ENCODE measurements at regions not wholly inside any gene's neighbourhood (a gene's known extent, or its start where the extent isn't known, plus 50 kb on each side); places are given as distances from the start of the nearest gene placed in this dataset.

DNA sequence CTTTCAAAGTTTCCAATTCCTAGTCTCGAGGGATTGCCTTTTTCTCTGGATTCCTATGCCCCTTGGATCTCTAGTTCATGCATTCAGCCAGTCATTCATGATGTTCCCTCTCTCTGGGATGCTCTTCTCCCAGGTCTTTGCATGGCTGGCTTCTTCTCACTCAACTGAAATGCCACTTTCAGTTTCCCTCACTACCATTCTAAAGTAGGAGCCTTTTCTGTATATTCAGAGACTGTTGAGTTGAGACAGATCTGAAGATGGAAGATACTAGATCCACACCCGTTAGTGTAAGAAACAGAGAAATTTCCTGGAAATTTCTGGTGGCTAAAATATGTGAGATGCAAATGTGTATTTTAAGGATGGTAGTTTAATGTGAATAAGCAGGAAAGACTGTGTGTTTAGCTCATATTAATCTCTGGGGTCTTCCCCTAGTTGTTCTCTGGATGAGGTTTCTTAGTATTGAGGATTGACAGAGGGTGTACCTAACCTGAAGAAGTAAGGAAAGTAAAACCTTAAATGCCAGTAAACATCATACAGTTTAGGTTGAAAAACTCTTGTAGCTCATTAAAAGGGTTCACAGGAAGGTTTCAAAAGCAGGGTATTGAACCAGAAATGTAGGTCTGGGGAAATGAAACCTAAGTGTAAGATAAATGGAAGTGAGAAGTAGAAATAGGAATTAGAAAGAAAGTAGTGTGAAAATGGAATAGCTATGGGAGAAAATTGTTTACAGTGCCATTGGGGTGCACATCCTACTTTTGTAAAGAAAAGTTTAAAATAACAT, 331.3 kb downstream of the NDFIP2 start:
- in situ Hi-C loops (cut with HindIII; ENCODE audit: low sequenced_read_pairs), result no loop called here
- no peak for DNase-seq (ENCODE audit: low read depth, low spot score)
- no peak for TF ChIP-seq CTCF (IDR thresholded peaks at IDR 0.05; ENCODE audit: low read depth, low read length)
- H3K4me3 ChIP-seq (ENCODE audit: low read depth, low read length), result no peak overlapping the region

- no peak for TF ChIP-seq CTCF (IDR thresholded peaks at IDR 0.05; ENCODE audit: low read depth, low read length)
- DNase-seq (ENCODE audit: low read depth, low spot score), result peak; percentile 7
- H3K4me3 ChIP-seq (ENCODE audit: low read depth, low read length), result no peak overlapping the region
- in situ Hi-C loops (cut with HindIII; ENCODE audit: low sequenced_read_pairs), result no loop called here
These were observed 330.2 kb downstream of the NDFIP2 start for GRCh38 chr13:79811170-79811569.

DNA sequence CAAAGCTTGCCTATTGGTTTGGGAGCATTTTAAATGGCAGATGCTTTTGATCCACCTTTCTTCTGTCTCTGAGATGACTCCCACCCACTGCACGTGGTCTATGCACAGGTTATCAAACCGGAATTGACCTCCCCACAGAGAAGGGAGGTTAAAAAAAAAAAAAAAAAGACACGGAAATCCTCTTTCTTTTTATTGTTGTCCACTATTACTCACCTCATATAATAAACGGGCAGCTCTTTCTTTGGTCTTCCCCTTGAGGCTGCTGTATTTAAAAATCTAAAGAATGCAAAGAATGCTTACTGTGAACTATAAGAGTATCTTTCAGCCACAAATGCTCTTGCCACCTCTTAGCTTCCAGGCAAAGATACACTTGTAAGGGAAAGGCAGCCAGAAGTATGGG, 329.7 kb downstream of the NDFIP2 start:
- TF ChIP-seq CTCF (IDR thresholded peaks at IDR 0.05; ENCODE audit: low read depth, low read length), result no peak
- DNase-seq (ENCODE audit: low read depth, low spot score), result peak; percentile 61
- in situ Hi-C loops (cut with HindIII; ENCODE audit: low sequenced_read_pairs), result no loop called here
- no peak overlapping the region for H3K4me3 ChIP-seq (ENCODE audit: low read depth, low read length)

- H3K4me3 ChIP-seq (ENCODE audit: low read depth, low read length), result no peak overlapping the region
- in situ Hi-C loops (cut with HindIII; ENCODE audit: low sequenced_read_pairs), result no loop called here
- TF ChIP-seq CTCF (IDR thresholded peaks at IDR 0.05; ENCODE audit: low read depth, low read length), result no peak
- DNase-seq (ENCODE audit: low read depth, low spot score), result no peak
These were observed 329.1 kb downstream of the NDFIP2 start for GRCh38 chr13:79810018-79810417.

DNA sequence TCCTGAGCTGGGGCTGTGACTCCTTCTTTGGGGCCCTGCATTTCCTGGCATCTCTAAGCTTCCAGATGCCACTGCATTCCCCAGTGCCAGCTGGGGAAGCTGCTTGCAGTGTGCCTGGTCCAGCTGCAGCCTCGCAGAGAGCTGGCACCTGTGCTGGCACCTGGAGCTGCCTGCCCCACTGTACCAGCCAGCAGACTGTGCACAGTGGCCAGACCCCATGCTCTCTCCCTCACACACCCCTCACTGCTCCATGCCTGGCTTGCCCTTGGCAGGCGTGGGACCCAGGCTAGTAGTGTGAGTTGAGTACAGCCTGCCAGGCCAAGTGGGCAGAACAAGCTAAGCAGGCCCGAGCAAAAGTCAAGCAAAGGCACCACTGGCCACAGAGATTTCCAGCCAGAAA, 327.5 kb downstream of the NDFIP2 start:
- in situ Hi-C loops (cut with HindIII; ENCODE audit: low sequenced_read_pairs), result no loop called here

DNA sequence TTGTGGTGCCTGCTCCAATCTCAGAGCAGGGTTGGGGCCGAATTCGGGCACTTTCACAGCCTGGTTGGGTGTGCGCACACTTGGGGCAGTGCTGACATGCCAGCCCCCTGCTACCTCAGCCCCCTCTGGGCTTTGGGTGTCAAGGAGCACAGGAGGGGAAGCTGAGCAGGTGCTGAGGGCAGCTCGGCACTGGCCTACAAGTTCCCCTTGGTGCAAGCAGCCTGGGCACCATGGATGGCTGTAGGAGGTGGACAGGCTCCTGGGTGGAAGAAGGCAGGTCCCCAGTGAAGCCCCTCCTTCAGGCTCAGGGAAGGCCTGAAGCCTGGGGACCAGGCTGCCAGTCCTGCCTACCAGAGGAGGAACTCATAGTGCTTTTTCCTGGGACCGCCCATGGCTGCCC, 326.6 kb downstream of the NDFIP2 start:
- DNase-seq (ENCODE audit: low read depth, low spot score), result no peak
- TF ChIP-seq CTCF (IDR thresholded peaks at IDR 0.05; ENCODE audit: low read depth, low read length), result no peak
- in situ Hi-C loops (cut with HindIII; ENCODE audit: low sequenced_read_pairs), result no loop called here
- no peak overlapping the region for H3K4me3 ChIP-seq (ENCODE audit: low read depth, low read length)

More for the DNA sequence above, 327.5 kb downstream of the NDFIP2 start:
- H3K4me3 ChIP-seq (ENCODE audit: low read depth, low read length), result no peak overlapping the region
- DNase-seq (ENCODE audit: low read depth, low spot score), result no peak
- TF ChIP-seq CTCF (IDR thresholded peaks at IDR 0.05; ENCODE audit: low read depth, low read length), result no peak

All from astrocyte of the spinal cord (primary cell).